Left hindlimb (tissue), 1 donor: ENCODE measurements at regions not wholly inside any gene's neighbourhood (a gene's known extent, or its start where the extent isn't known, plus 50 kb on each side); places are given as distances from the start of the nearest gene placed in this dataset.

Source experiments
- DNase-seq: peaks from one replicate; pipeline ENCODE4 v3.0.0-alpha.2; 2018

DNA sequence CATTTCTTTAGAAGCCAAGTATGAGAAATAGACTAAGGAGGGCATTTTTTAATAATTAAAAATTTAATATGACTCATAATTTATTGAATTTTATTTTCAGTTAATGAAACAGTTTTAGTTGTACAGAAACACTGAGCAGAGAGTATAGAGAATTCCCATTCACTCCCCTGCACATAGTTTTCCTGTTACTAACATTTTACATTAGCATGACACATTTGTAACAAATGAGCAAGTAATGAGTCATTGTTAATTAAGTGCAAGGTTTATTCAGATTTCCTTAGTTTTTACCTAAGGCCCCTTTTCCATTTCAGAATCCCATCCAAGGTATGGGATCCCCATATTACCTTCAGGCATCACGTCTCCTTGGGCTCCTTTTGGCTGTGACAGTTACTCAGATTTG, 271.5 kb upstream of the FZD8 start:
- no peak for DNase-seq

DNA sequence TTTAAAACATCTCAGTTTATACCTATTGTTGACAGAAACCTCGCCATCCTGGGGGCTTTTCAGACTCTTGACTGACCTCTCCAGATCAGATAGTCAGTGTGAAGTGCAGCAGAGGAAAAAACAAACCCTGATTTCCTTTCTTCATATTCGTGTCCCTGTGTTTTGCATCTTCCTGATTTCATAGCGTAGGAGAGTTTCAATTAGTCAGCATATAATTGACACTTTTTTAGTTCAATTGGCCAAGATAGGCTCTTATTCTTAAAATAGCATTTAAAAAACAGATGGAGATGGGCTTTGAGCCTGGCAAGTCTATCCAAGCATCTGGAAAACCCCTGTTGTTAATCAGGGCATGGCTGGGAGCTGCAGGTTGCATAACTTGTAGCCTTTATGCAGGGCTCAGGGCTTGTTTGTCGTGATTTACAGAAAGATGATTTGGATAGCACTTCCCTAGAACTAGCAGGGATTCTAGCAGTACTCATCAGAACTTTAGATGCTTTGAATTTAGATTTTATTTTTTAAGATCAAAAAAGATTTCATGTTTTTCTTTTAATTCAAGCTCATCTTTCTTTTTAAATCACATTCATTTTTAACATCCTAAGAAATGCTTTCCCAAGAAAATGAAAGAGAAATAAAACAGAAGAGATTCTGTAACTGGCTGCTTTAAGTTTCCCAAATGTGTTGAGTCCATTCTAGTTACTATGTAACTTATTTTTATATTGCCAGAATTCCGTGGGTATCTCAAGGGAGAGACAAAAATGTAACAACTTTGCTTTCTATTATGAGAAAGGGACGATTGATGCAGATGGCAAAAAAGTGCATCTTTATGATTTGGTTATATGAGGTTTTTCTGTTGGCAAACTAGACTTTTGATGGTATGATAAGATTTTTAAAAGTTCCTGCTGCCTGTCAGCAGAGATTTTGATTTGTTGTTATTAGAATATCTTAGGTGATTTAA, 270.8 kb upstream of the FZD8 start:
- DNase-seq: no peak

DNA sequence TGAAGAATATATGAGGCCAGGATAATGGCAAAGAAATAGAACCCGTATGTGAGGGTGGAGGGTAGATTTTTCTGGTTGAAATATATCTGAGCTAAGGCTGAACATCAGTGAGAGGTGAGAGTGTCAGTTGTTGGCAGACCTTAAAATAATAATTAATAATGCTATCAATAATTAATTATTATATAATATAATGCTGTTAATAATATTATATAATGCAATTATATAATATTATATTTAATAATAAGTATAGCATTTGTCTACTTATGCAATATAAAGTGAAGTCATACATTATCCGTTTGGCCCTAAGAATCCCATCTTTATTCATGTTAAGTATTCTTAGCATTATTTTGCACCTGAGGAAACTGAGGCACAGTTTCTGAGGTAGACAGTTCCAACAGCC, 269.9 kb upstream of the FZD8 start:
- no peak for DNase-seq

DNA sequence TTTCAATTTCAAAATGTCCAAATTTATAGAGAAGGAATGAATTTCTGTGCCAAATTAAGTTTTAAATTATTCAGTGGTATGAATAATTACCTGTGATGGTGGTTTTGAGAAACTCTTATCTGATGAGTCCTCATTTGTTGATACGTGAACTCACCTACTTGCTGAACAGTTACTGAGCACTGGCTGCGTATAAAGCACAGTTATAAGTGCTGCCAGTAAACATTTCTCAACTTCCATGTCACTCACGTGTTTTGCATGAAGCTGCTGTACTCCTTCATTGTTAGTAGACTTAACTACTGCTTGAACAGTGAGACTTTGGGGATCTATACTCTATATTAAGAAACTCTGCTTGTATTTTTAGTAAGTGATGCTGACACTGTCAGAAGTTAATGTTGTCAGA, 269.1 kb upstream of the FZD8 start:
- no peak for DNase-seq

DNA sequence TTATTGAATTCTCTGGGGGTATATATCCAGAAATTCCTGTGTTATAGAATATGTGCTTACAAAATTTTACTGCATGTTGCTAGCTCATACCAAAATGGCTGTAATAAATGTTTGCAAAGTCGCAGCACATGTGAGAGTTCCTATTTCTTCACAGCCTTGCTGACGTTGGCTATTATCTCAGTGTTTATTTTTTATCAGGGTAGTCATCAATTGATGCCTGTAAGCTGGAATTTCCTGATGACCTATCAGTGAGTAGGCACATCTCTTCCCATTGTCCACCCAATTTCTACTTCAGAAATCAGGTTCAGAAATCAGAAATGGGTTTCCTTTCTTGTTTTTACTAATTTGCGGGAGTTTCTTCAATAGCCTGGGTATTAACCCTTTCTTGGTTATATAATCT, 268.1 kb upstream of the FZD8 start:
- no peak for DNase-seq

DNA sequence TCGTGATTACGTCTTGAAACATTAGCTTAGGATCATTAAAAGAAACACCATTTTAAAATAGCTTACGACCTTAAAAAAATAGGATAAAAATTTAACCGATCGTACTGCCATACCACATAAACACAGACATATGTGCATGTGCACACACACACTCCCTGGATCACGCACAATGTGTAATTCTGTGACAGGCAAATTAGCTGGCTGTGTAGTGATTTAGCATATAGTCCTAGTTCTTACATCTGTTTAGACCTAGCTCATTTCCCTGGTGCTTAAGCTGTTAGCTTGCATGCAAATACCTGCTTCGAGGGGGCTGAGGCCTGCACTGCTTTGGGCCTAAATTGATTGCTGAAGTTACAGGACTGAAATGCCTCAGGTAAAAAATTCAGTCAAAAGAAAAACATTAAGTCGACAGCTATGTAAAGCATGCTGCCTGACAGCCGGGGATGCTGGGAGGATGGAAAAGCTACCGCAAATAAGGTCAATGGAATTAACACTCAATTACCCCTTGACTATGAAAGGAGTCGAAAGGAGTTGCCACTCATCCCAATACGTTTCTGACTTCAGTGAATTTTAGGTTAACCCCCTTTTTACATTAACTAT, 267.1 kb upstream of the FZD8 start:
- DNase-seq: no peak

DNA sequence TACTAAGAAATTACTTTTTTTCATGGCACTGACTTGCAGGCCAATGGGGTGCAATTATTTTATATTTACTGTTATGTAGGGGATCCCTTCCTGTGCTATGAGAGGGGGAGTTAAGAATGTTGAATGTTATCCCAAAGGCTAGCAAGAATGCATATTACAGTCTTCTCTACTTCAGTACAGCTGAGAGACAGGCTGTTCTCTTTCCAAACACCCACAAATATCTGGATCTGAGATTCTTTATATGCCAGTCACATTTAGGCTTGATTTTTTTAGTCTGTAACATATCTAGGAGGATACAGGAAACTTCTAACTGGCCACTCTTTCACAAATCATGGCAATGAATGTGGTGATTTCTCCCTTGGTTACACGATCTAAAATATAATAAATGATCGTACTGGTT, 266.4 kb upstream of the FZD8 start:
- DNase-seq: no peak

DNA sequence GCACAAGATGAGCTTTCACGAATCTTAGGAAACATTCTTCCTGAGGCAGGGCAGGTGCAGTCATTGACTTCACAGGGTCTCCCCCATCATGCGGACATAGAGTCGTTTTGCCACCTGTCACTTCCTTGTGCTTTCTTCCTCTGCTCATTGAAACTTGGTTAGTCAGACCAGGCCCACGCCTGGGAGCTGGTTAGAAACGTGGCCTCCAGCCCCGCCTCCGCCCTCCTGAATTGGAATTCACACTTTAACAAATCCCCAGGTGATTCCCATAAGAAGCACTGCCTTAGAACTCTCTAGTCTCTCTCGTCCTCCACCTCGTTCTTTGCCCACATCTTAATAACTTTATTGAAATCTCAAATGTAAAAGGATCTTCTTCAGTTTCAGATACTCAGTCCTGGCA, 265.5 kb upstream of the FZD8 start:
- no peak for DNase-seq

DNA sequence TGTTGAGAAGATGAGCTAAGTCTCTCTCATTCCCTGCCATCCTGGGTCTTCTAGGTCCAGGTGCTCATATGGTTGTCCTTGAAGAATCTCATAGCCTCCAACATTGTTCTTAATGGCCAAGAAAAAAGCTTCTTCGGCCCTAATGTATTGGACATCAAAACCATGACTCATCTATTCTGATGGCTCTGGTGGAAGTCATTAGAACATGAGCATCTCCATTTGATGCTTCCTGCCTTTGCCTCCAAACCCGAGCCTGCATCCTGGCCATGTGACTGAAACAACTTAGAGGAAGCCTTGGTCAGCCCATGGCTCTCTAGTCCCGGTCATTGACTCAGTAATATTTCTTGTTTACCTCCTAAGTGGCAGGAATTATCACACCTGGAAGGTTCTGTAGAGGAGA, 264.1 kb upstream of the FZD8 start:
- no peak for DNase-seq

DNA sequence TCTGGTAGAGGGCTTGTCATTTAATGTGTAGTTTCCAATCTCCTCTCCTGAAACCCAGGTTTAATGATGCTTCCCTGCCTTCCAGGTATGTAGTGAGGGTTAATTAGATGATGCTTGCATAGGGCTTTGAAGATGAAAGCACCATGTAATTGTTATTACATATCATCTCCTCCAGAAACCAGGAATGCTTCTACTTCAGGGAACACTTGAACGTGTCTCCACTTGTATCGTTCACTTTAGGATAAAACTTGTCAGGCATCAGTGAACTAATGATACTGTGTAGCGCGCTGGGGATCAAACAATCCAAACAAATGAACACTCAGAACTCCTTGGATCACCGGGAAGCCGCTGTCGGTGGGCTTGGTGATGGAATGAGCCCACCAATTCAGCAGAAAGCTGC, 260.9 kb upstream of the FZD8 start:
- DNase-seq: no peak

DNA sequence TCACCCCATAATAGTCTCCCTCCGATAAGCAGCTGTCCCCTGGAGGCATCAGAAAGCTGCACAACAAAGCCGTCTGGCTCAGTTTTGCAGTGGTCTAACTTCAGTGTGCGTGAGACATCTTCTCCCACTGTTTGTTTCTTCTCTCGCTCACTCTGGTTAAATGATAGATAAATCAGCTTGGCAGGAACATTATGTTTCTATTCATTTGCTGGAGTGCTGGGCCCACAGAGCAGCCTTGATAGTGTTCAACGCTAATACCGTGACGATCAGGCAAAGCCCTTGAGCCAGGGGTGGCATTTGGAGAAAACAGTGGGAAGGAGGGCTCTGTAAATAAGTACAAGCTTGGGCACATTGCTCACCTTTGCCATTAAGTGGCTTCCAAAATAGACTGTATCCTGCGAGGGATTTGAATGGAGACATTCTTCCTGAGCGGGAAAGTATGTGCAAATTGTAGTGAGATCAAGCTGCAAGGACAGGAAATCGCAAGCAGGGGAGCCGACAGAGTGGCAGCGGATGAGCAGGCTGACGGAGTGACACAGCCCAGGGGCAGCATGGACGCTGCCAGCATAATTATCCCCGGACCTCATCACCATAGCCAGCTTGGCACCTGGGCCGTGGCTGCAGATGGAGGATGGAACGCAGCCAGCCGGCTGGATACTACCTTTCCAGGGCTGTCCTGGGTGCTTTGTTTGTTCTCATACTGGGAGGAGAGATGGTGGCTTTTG, 256.8 kb upstream of the FZD8 start:
- DNase-seq: no peak

DNA sequence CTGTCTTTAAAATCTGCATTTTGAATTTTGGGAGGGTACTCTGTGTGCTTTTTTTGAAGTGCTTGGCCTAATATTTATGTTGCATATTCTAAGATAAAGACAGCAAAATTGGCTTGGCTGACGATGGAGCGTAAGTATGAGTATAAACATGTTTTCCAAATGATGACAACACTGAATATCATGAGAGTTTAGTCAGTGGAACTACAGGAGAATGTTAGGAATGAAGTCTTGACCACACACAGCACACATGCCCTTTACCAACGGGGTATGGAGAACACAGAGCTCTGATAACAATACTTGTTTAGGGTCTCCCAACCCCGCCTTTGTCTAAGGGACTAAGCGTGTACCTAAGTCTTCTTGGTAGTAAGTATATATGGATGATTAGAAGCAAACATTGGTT, 253.9 kb upstream of the FZD8 start:
- DNase-seq: no peak

DNA sequence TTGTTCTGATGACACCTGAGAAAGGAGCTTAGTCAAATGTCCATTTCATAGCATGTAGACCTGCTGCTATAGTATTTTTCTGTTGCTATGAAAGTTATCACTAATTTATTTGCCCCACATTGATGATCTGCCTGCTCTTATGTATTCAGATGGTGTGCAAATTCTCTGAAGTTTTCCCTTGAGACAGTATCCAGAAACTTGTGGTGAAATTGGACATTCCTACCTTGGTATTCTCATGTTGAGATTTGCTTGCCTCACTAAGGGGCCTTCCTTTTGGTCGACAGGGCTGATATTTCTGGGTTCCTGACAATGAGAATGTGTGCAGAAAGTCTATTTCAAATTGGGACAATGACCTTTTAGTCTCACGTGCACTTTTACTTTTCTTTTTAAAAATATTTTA, 253.2 kb upstream of the FZD8 start:
- DNase-seq: no peak

DNA sequence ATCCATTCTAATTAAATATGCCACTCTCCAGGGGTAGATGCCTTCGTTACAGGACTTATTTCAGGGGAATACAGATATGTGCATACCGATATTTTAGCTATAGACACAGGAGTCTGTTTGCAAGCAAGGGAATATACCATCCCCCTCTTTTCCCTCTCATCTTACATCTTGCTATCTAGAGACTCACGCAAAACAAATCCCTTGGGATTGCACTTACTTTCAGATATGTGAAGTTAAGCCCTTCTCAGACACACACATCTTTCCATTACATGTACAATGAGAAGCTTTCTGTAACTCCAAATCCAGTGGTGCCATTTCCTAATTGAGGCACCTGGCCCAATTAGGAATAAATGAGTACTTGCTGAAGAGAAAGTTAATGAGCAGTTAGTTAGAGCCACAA, 250.4 kb upstream of the FZD8 start:
- no peak for DNase-seq

DNA sequence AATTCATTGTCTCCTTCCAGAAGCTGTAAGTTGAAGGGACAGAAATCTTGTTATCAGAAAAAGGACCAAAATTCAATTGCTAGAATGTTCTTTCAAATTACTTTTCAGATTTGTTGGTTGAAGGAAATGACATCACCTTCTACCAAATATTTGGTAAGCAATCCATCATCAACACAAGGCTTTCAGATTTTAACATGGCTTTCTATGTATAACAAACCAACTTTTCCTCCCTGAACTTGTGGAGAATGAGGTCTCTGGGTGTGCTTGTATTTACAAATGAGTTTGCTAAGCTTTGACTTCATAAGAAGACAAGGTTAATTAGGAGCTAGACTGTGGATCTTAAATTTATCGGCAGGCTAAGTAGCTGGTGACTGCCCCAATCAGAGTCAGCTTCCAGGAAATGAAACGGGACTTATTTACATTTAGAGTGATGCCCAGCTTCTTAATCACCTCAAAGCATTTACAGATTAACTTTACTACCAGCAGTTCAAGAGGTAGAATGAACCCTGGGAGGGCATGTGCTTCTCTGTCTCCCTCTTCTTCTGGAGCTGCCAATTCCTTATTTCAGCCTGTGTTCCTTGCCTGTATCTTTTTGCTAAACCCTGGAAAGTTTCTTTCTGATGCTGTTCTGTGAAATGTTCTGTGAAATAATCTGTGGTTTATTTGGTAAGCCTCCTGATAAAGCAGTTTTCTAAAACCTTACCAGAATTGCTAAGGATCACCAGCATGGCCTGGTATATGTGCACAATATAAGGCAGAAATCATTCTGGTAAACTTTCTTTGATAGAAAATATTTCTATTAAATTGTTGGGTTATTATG, 248.8 kb upstream of the FZD8 start:
- DNase-seq: no peak

DNA sequence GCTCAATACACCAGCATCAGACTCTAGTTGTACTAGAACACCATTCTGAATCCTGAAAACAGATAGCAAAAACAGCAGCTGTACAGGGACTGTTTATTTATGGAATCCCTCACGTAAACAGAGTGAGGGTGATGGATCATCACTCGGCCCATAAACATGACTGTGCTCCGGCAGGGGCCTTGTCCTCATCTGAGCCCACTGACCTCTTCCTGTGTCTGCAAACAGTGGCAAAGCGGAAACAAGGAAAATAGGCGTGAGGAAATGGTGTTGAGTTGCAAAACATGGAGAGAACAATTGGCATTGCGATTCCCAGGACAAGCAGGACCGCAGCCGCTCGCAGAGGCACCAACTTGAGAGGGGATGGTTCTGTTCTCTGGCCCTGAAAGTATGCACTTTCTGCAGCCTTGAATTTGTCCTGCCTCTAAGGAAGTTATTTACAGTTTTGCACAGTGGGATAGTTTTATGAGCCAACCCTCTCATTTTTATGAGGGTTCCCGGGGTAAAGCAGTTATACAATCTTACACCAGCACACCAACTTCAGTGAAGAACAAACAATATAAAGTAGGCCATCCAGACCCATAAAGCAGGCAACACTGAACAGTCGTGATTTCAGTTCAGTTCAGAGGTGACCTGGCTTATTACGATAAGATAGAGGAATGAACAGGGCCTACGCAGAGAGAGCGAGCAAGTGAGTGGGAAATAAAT, 248.0 kb upstream of the FZD8 start:
- no peak for DNase-seq

DNA sequence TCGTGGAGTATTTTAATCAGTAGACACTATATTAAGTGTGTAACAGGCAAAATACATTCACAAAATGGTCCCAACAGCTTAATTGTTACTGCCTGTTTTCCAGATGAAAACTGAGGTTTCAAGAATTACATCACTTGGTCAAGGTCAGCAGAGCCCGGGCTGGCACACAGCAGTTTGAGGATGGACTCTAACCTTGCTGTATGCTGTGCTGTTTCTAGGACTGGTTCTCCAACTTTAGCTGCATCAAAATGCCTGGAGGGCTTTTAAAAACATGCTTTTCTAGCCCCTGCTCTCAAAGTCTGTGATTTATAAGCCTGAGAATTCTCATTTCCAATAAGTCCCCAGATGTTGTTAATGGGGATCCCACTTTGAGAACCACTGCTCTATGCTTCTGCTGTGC, 247.1 kb upstream of the FZD8 start:
- no peak for DNase-seq

DNA sequence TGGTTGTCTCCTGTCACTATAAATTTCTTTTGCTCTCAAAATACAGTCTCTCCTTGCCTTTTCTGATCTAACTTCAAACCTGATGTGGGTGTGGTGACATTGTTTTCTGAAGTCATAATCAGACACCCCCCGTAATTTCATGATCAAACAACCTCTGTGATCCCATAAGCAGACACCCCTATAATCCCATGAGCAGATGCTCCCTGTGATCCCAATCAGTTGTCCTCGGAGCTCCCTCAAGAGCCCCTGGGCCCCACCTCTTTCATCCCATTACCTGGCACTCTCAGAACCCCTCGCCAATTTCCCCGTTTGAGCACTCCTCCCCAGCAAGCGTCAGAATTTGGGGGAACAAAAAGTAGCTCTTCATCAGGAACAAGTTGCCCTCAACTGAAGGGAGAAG, 246.3 kb upstream of the FZD8 start:
- no peak for DNase-seq

DNA sequence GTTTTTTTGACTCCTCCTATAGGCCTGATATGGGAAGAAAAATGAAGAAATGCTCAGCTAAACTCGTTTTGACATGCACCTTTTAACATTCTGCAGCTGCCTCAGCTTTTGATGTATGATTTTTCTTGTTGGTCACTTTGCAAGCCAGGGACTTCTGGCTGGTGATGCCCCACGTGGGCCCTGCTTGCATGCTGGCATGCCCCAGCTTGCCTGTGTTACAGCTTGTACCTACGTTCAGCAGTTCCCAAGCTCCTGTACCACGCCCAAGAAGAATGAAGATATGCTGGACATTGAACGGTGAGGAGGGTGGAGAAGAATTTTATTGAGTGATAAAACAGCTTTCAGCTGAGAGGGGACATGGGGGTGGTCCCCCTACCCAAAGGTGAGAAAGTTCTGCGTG, 245.6 kb upstream of the FZD8 start:
- no peak for DNase-seq

DNA sequence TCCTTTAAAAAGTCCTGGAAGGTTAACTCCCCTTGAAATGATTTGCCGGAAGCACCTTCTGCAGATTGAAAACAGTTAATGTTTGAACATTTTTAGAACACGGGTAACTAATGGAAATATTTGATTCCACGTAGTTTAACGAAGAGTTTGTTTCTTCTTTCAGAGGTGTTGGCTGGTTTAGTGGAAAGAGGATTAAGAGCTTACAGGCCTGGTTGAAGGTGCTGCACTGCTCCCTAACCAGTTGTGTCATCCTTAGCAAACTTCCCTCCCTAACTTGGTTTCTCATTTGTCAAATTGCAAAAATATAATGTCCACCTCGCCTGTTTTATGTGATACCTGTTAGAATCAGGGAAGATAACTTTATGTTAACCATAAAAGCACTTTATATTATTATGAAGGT, 243.0 kb upstream of the FZD8 start:
- DNase-seq: no peak

DNA sequence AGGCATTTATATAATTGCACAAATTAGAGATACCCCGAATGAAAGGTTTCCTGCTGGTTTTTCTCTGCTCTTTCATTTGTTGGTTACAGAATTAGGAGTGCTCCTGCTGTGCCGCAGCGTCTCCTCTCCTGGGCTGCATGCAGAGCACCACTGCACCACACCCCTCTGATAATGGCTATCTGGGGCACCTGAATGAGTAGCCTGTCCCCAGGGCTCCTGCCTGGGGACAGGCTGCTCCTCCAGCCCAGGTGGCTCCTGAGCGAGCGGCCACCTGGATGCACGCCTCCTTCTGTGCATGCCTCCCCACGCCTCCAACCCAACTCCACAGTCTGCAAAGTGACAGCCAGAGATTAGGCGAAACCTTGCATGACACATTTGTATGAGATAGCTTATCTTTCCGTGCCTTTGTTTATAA, 242.6 kb upstream of the FZD8 start:
- DNase-seq: no peak

DNA sequence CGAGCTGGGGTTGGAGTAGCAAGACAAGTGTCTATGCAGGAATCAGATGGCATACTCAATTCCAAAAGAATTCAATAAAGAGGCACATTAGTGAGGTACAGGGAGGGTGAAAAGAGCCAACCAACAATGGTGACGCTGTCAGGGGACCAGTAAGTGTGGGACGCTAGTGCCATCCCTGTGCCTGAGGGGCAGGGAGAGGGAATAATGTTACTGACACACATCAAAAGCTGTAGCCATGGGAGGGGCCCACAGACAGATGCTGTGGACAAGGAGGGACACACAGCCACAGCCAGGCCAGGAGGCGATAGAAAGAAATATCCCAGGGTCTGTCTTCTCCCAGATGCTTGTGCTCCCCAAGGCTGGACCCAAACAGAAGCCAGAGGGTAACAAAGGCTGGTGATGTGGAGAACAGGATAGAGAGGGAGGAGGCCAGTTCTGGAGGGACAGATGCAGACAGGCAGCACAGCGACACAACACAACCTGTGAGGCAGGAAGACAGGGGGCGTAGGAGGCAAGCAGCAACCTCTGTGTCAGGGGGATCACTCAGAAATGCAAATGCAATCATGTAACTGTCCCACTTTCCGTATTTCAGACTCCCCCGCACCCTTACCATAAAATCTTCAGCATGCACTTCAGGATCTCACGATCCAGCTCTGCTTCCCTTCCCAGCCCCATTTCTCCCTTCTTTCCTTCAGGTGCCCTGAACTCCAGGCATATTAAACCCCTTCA, 240.5 kb upstream of the FZD8 start:
- no peak for DNase-seq
